HAP-1 (cell line): ENCODE measurements at regions not wholly inside any gene's neighbourhood (a gene's known extent, or its start where the extent isn't known, plus 50 kb on each side); places are given as distances from the start of the nearest gene placed in this dataset.

Experiments
- DNase-seq, 2 experiments: peaks; one replicate each; pipeline ENCODE4 v3.0.0-alpha.2; 2016 to 2020; ENCODE audit warnings: low spot score in 2 of 2
- H3K27me3 ChIP-seq: fragments of 250-450 bp; sonication (Bioruptor Pico); 2 replicates; pipeline ENCODE4 v1.5.1; 2020; ENCODE audit warnings: low read depth, mild to moderate bottlenecking, moderate library complexity
- H3K36me3 ChIP-seq: fragments of 250-450 bp; sonication (Bioruptor Pico); replicated peaks from 2 replicates; pipeline ENCODE4 v1.5.1; 2020; ENCODE audit warnings: mild to moderate bottlenecking
- H3K4me1 ChIP-seq: fragments of 250-450 bp; sonication (Bioruptor Pico); 2 replicates; pipeline ENCODE4 v1.5.1; 2020; ENCODE audit warnings: mild to moderate bottlenecking
- H3K4me3 ChIP-seq: fragments of 250-450 bp; sonication (Bioruptor Pico); 2 replicates; pipeline ENCODE4 v1.5.1; 2020; ENCODE audit warnings: mild to moderate bottlenecking, moderate library complexity
- H3K9me3 ChIP-seq: fragments of 250-450 bp; sonication (Bioruptor Pico); 2 replicates; pipeline ENCODE4 v1.5.1; 2020; ENCODE audit warnings: mild to moderate bottlenecking, moderate library complexity
- in situ Hi-C: fragments of 300-500 bp; cut with MboI; formaldehyde crosslinking; loops from 3 replicates; pipeline ENCODE4 v1.14.3; 2020; ENCODE audit warnings: low sequenced_read_pairs, inconsistent platforms, mixed read lengths

DNA sequence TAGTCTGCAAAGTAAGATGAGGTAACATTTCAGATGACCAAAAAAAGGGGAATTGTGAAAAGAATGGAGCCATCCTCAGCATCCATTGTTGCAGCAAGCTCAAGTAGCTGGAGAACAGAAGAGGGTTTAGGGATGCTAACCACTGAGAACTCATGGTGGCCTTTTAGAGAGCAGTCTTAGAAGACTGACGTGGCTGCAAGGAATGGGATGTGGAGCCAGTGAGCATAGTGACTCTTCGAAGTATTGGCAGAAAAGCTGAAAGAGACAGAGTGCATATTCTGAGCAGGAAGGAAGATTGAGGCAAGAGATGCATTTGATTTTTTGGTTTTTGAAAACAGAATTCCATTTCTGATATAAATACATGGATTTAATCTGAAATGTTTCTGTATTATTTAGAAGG, 151.2 kb downstream of the UBE2E3 start:
- in situ Hi-C loops, result no loop called here
- Histone ChIP-seq H3K4me1 (peaks cover 3% of the 10 kb centered on the region; the same call in 1 of the 2 replicates), H3K36me3 (no peaks in the 10 kb centered on the region), H3K4me3 (no peak overlapping the region), H3K27me3 (no peaks in the 10 kb centered on the region), H3K9me3 (no peaks in the 10 kb centered on the region)
- no peak for DNase-seq

DNA sequence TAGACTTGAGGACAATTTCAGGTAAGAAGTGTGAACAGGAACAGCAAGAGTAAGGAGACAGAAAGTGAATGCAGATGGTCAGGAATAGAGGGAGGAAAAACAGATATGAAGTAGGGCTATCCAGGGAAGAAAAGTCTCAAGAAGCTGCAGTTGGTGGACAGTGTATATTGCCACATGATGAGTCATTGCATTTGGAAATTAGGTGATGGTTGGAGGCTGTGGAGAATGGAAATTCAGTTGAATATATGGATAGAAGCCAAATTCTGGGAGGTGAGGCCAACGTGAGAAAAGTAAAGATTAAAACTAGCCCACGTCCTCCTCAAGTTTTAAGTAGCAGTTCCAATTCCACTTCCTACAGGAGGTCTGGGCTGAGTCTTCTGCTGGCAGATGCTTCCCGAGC, 158.4 kb downstream of the UBE2E3 start:
- Histone ChIP-seq H3K36me3 (no peaks in the 10 kb centered on the region), H3K4me3 (no peak overlapping the region), H3K4me1 (peaks cover 3% of the 10 kb centered on the region; the same call in 1 of the 2 replicates), H3K9me3 (no peaks in the 10 kb centered on the region), H3K27me3 (no peaks in the 10 kb centered on the region)
- in situ Hi-C loops, result no loop called here
- no peak for DNase-seq

DNA sequence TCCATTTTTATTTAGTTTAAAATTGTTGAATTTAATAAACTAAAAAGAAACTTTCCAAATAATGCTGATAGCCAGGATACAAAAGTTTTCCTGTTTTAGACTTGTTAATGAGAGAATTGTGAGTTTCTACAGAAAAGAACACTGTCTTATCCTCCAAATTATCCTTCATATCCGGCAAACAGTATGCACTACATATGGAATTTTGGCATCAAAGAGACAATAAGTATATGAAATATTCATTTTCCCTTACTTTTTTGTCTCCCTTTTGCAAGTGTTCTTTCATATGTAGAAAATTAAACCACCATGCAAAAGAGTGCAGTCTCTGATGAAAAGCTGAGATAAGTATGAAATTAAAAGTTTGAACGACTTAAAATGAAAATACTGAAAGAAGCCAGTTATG, 159.4 kb downstream of the UBE2E3 start:
- H3K9me3 ChIP-seq, result no peaks in the 10 kb centered on the region
- peaks cover 3% of the 10 kb centered on the region; the same call in 1 of the 2 replicates for H3K4me1 ChIP-seq
- in situ Hi-C loops, result no loop called here
- H3K4me3 ChIP-seq, result no peak overlapping the region
- no peaks in the 10 kb centered on the region for H3K27me3 ChIP-seq
- DNase-seq, result no peak
- H3K36me3 ChIP-seq, result no peaks in the 10 kb centered on the region

DNA sequence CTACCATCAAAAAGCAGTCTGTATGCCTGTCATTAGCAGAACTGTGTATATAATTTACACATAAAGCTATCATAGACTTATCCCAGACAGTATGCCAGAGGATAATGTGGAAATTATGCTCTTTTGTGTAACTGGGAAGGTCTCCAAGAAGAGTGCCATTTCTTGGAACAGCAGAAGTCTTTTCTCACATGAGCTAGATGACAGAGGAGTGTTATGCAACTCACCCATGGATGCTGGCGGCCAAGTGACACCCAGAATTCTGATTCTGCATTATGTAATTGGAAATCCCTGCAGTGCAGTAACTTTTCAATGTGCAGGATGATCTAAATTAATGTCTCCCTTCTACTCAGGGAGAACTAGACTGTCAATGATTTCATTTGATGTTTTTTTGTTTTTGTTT, 160.0 kb downstream of the UBE2E3 start:
- H3K4me3 ChIP-seq, result no peak overlapping the region

DNA sequence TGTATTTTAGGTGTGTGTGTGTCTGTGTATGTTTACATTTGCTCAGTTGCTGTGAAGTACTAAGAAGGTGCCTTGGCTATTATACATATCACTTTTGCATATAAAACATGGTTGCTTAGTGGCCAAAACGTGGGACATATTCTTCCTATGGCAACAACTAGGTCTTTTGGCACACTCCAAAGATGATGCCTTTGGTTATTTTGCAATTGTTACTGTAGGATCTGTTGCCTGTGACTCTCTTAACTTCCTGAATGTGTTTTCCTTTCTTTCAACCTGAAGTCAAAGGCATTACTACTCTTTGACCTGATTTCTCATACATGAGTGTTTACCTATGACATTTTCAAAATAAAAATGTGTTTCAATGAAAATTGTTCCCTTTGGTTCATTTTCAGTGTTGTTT, 160.5 kb downstream of the UBE2E3 start:
- in situ Hi-C loops, result no loop called here
- peaks cover 2% of the 10 kb centered on the region; the same call in 1 of the 2 replicates for H3K4me1 ChIP-seq
- no peaks in the 10 kb centered on the region for H3K36me3 ChIP-seq
- H3K9me3 ChIP-seq, result no peaks in the 10 kb centered on the region
- H3K27me3 ChIP-seq, result no peaks in the 10 kb centered on the region
- no peak overlapping the region for H3K4me3 ChIP-seq
- DNase-seq, result no peak

More for the DNA sequence above, 160.0 kb downstream of the UBE2E3 start:
- Histone ChIP-seq H3K27me3 (no peaks in the 10 kb centered on the region), H3K9me3 (no peaks in the 10 kb centered on the region), H3K4me1 (peaks cover 3% of the 10 kb centered on the region; the same call in 1 of the 2 replicates), H3K36me3 (no peaks in the 10 kb centered on the region)
- in situ Hi-C loops, result no loop called here
- DNase-seq, result no peak

DNA sequence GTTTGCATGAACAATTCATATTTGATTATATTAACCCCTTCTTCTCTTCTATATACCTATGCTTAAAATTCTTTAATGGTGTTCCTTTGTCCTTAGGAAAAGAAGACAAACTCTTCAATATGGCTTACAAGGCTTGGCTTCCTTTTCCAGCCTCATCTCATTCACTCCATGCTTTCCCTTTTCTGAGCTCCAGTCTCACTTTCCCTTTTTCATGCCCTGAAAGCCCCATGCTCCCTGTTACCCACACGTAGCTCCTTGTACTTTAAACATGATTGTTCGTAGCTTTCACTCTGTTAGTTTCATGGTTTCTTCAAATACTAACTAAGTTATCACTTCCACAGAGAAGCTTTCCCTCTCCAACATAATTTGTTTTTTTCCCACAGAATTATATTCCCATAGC, 161.3 kb downstream of the UBE2E3 start:
- H3K9me3 ChIP-seq, result no peaks in the 10 kb centered on the region
- no peaks in the 10 kb centered on the region for H3K4me1 ChIP-seq
- no peaks in the 10 kb centered on the region for H3K36me3 ChIP-seq
- H3K4me3 ChIP-seq, result no peak overlapping the region
- in situ Hi-C loops, result no loop called here
- no peaks in the 10 kb centered on the region for H3K27me3 ChIP-seq
- DNase-seq, result no peak

DNA sequence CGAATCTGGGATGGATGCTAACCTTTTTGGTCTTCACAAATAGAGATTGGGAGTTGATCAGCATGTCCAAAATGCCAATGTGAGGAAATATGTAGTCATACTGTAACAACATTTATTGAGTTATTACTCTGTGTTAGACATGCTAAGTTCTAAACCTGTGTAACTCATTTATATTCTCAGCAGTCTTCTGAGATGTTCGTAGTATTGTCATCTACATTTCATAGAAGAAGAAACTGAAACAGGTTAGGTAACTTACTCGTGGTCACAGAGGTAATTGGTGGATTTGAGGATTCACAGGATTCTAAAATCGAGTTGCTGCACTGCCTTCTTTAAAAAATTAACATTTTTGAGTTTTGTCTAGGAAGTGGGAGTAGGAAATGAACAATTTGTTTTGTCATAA, 162.1 kb downstream of the UBE2E3 start:
- Histone ChIP-seq H3K36me3 (no peaks in the 10 kb centered on the region), H3K9me3 (no peaks in the 10 kb centered on the region), H3K4me1 (no peaks in the 10 kb centered on the region; the same call in 1 of the 2 replicates), H3K27me3 (no peaks in the 10 kb centered on the region), H3K4me3 (no peak overlapping the region)
- in situ Hi-C loops, result no loop called here
- DNase-seq, result no peak

DNA sequence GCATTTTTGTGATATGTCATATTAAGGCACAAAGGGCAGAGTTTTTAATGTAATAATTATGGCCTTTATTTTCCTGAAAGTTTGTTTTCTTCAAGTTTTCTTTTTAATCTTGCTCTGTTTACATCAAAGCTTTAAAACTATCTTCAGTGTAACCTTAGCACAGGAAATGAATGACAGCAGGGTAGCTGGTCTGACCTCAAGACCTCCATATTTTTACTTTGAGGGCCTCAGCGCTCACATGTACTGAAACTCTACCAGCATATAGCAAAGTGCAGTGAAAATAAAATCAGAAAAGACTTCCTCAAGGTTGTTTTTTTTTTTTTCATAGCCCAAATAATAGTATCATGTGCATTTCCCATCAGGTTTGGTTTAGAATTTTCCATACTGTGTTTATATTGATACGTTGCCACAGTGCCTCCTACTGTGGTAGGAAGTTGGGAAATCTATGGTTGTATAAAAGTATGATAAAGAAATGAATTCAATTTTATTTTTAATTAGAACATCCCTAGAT, 163.4 kb downstream of the UBE2E3 start:
- Histone ChIP-seq H3K36me3 (no peaks in the 10 kb centered on the region), H3K4me3 (no peak overlapping the region), H3K4me1 (peaks cover 2% of the 10 kb centered on the region; the same call in 1 of the 2 replicates), H3K27me3 (no peaks in the 10 kb centered on the region), H3K9me3 (no peaks in the 10 kb centered on the region)
- no peak for DNase-seq
- in situ Hi-C loops, result no loop called here

DNA sequence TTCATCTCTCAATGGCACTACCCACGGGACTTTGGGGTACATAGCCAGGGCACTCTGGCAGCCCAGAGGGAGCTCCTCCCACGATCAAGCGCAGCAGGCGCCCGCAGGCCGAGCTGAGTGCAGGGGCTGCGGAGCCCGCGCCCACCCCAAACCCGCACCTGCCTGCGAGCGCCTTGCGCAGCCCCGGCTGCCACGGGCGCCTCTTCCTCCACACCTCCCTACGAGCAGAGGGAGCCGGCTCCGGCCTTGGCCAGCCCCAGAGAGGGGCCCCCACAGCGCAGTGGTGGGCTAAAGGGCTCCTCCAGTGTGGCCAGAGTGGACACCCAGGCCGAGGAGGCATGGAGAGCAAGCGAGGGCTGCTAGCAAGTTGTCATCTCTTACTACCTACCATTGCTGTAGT, 165.2 kb downstream of the UBE2E3 start:
- Histone ChIP-seq H3K36me3 (no peaks in the 10 kb centered on the region), H3K4me1 (peaks cover 2% of the 10 kb centered on the region; the same call in 1 of the 2 replicates), H3K9me3 (no peaks in the 10 kb centered on the region), H3K4me3 (no peak overlapping the region), H3K27me3 (no peaks in the 10 kb centered on the region)
- DNase-seq, result no peak
- in situ Hi-C loops, result no loop called here

DNA sequence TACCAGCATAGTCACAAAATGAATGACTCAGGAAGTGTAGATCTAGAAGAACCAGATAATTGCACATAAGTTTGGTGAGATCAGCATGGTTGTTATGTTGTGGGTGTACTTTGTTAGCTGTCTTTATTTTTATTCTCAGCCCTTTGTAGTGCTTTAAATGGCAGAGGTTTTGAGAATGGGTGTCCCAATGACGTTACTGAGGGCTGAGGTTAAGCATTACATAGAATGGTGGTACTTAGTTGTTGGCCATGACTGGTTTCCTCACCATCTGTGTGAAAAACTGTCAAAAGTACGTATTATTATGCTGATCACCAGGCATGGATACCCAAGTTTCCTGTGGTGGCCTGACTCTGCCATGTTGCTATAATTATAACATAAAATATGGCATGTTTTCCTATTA, 165.8 kb downstream of the UBE2E3 start:
- Histone ChIP-seq H3K4me3 (no peak overlapping the region), H3K9me3 (no peaks in the 10 kb centered on the region), H3K27me3 (no peaks in the 10 kb centered on the region), H3K4me1 (peaks cover 2% of the 10 kb centered on the region; the same call in 1 of the 2 replicates), H3K36me3 (no peaks in the 10 kb centered on the region)
- DNase-seq, result no peak
- in situ Hi-C loops, result no loop called here

DNA sequence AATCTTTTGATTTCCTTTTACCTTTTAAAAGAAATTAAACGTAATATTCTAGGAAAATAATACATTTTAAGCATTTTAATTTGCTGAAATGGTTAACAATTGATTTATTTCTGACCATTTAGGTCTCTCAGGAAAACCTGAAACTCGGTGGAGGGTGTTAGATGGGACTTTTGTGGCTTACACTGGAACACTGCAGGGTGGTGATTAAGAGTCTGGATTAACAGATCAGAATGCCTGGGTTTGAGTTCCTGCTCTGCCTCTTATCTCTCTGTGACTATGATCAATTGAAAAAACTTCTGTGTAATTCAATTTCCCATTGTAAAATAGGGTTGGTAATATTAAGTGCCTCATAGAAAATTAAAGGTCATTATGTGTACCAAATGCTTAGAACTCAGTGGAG, 168.7 kb downstream of the UBE2E3 start:
- H3K4me1 ChIP-seq, result peaks cover 2% of the 10 kb centered on the region; the same call in 1 of the 2 replicates
- no peaks in the 10 kb centered on the region for H3K9me3 ChIP-seq
- no peaks in the 10 kb centered on the region for H3K36me3 ChIP-seq
- 0 out of 2 replicates have a peak, but pooled peaks cover 2% of the 10 kb centered on the region for H3K27me3 ChIP-seq
- H3K4me3 ChIP-seq, result no peak overlapping the region
- in situ Hi-C loops, result no loop called here
- DNase-seq, result no peak

DNA sequence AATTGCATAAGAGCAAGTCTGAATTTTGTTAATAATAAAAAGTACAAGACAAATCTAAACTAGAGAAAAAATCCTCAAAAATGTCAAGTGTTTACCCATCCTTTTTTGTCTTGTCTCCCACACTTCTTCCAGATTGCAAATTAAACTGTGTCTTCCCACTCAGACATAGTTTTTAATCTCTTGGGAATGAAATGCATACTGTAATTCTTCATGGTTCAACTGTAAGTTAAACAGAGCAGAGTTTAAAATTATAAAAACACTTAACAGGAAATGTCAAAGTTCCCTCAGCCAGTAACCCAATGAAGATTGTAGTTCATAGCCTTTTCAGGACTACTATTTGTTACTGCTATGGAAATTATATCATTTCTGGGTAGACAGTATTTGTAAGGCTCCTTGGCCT, 171.8 kb downstream of the UBE2E3 start:
- in situ Hi-C loops, result no loop called here
- H3K4me1 ChIP-seq, result peaks cover 2% of the 10 kb centered on the region; the same call in 1 of the 2 replicates
- H3K9me3 ChIP-seq, result no peaks in the 10 kb centered on the region
- no peaks in the 10 kb centered on the region for H3K36me3 ChIP-seq
- H3K27me3 ChIP-seq, result 0 out of 2 replicates have a peak, but pooled peaks cover 2% of the 10 kb centered on the region
- DNase-seq, result no peak
- no peak overlapping the region for H3K4me3 ChIP-seq

DNA sequence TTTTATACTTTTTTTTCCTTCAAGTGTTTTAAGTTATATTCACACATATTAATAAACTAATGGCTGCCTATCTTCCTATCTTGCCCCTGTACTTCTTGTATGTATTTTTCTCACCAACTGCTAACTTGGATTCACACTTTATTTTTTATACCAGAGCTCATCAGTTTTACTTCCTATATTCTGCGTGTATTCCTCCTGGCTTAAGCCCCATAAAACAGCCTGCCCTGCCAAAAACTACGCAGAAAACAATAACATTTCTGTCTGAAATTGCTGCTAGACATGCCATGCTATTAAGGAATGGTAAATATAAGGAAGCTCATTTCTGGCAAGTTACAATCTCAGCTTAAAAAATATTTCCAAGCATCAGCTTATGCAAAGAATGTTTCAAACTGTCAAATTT, 172.3 kb downstream of the UBE2E3 start:
- Histone ChIP-seq H3K27me3 (0 out of 2 replicates have a peak, but pooled peaks cover 2% of the 10 kb centered on the region), H3K4me3 (no peak overlapping the region), H3K9me3 (no peaks in the 10 kb centered on the region), H3K4me1 (peaks cover under 1% of the 10 kb centered on the region; the same call in 1 of the 2 replicates), H3K36me3 (no peaks in the 10 kb centered on the region)
- in situ Hi-C loops, result no loop called here
- DNase-seq, result no peak

DNA sequence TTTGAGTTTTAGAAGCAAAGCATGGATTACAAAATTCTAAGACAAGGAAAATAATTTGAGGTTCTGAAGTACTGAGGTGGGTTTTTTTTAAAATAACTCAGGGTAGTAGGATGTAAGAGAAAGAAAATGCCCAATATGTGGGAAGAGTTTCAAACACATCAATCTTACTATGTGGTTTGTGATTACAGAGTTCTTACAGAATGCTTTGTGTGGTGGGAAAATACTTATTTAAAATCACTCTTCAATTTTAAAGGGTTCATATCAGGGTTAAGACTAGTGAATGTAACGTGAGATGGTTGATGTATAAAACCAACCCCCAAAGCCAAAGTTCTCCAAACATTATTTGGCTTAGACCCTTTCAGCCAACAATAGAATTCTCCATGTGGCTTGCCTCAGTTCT, 173.5 kb downstream of the UBE2E3 start:
- no peaks in the 10 kb centered on the region for H3K9me3 ChIP-seq
- H3K4me3 ChIP-seq, result no peak overlapping the region
- in situ Hi-C loops, result no loop called here
- H3K4me1 ChIP-seq, result no peaks in the 10 kb centered on the region
- H3K27me3 ChIP-seq, result 0 out of 2 replicates have a peak, but pooled peaks cover 2% of the 10 kb centered on the region
- no peak for DNase-seq
- no peaks in the 10 kb centered on the region for H3K36me3 ChIP-seq

DNA sequence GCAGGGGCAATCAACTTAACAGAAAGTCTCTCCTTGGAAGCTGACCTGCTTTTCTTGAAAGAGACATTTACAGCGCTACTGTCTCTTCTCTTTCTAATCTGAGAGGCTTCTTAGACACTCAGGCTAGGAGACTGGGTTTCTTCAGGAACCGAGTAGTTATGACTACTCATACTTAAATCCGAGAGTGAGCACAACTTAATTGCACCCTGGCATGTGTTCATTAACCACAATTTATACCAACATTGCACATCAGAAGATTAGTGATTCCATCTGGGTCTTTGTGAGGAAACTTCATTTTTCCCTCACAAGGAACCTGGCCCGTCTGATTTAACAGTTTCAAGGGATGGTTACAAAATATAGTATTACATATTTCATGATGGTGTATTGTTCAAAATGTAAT, 176.9 kb downstream of the UBE2E3 start:
- no peak for DNase-seq
- Histone ChIP-seq H3K4me1 (no peaks in the 10 kb centered on the region), H3K9me3 (no peaks in the 10 kb centered on the region), H3K36me3 (no peaks in the 10 kb centered on the region), H3K4me3 (no peak overlapping the region), H3K27me3 (0 out of 2 replicates have a peak, but pooled peaks cover 2% of the 10 kb centered on the region)
- in situ Hi-C loops, result no loop called here
